ENCODE measurements at regions not wholly inside any gene's neighbourhood (a gene's known extent, or its start where the extent isn't known, plus 50 kb on each side); places are given as distances from the start of the nearest gene placed in this dataset.
"Not testable (repeated sequence)": the region's sequence is repeated elsewhere in the genome, so short reads cannot be mapped to it uniquely, and the experiment has no call there.

GRCh38 chr15:28789401-28790114 lies 58.9 kb downstream of the GOLGA6L7 start:
- not testable (repeated sequence) for H2BK12ac ChIP-seq (ENCODE audit: low read length in 2 of 2); H3K9ac ChIP-seq (ENCODE audit: low read length); H3K36me3 ChIP-seq (ENCODE audit: control insufficient read depth in 1 of 2, insufficient read depth in 2 of 2, low read depth in 1 of 2, low read length in 2 of 2); H3K4me2 ChIP-seq (ENCODE audit: low read length, poor library complexity, severe bottlenecking); H3K9me3 ChIP-seq (ENCODE audit: control insufficient read depth, low read length); H2BK120ac ChIP-seq (ENCODE audit: low read depth, low read length); H4K8ac ChIP-seq (ENCODE audit: low read length); H3K4me3 ChIP-seq (ENCODE audit: insufficient read depth in 1 of 2, low read depth in 1 of 2, low read length in 2 of 2); H3K14ac ChIP-seq (ENCODE audit: low read length in 2 of 2); H3K4ac ChIP-seq (ENCODE audit: low read depth in 1 of 2, low read length in 2 of 2); H3K79me1 ChIP-seq (replicated peaks; ENCODE audit: low read length, poor library complexity, severe bottlenecking); H2BK5ac ChIP-seq (ENCODE audit: low read depth, low read length, poor library complexity, severe bottlenecking); H3K4me1 ChIP-seq (ENCODE audit: control insufficient read depth, insufficient read depth, low read depth, low read length); H2AK5ac ChIP-seq (ENCODE audit: low read length, severe bottlenecking); H4K91ac ChIP-seq (ENCODE audit: low read length); H3K23ac ChIP-seq (ENCODE audit: low read length in 2 of 2); H3K18ac ChIP-seq (ENCODE audit: low read depth in 1 of 2, low read length in 2 of 2); H2BK15ac ChIP-seq (ENCODE audit: low read depth, poor library complexity, severe bottlenecking); H3K27ac ChIP-seq (ENCODE audit: low read length, poor library complexity, severe bottlenecking); H2AFZ ChIP-seq (ENCODE audit: low read depth, low read length)
- 61% methylated on average over 20 of the region's 32 CpGs for WGBS
- peak; percentile 14 for DNase-seq
- peaks cover 0 to 17% of the 10 kb centered on the region in 2 experiments for H3K27me3 ChIP-seq (ENCODE audit: control insufficient read depth in 1 of 2, insufficient read depth in 1 of 2, low read length in 2 of 2)

- H3K9ac ChIP-seq (ENCODE audit: low read length); H3K36me3 ChIP-seq (ENCODE audit: control insufficient read depth in 1 of 2, insufficient read depth in 2 of 2, low read depth in 1 of 2, low read length in 2 of 2); H3K9me3 ChIP-seq (ENCODE audit: control insufficient read depth, low read length); H4K8ac ChIP-seq (ENCODE audit: low read length); H3K18ac ChIP-seq (ENCODE audit: low read depth in 1 of 2, low read length in 2 of 2); H3K14ac ChIP-seq (ENCODE audit: low read length in 2 of 2); H2BK5ac ChIP-seq (ENCODE audit: low read depth, low read length, poor library complexity, severe bottlenecking); H3K4me2 ChIP-seq (ENCODE audit: low read length, poor library complexity, severe bottlenecking); H2BK15ac ChIP-seq (ENCODE audit: low read depth, poor library complexity, severe bottlenecking); H3K4me1 ChIP-seq (ENCODE audit: control insufficient read depth, insufficient read depth, low read depth, low read length); H2AK5ac ChIP-seq (ENCODE audit: low read length, severe bottlenecking); H3K4ac ChIP-seq (ENCODE audit: low read depth in 1 of 2, low read length in 2 of 2); H3K4me3 ChIP-seq (ENCODE audit: insufficient read depth in 1 of 2, low read depth in 1 of 2, low read length in 2 of 2); H3K79me1 ChIP-seq (replicated peaks; ENCODE audit: low read length, poor library complexity, severe bottlenecking); DNase-seq; H2BK12ac ChIP-seq (ENCODE audit: low read length in 2 of 2); H3K23ac ChIP-seq (ENCODE audit: low read length in 2 of 2); H4K91ac ChIP-seq (ENCODE audit: low read length); H3K27ac ChIP-seq (ENCODE audit: low read length, poor library complexity, severe bottlenecking); H2AFZ ChIP-seq (ENCODE audit: low read depth, low read length); H2BK120ac ChIP-seq (ENCODE audit: low read depth, low read length): not testable (repeated sequence)
- peaks cover 0 to 17% of the 10 kb centered on the region in 2 experiments for H3K27me3 ChIP-seq (ENCODE audit: control insufficient read depth in 1 of 2, insufficient read depth in 1 of 2, low read length in 2 of 2)
- 90% methylated on average over 31 of the region's 78 CpGs for WGBS
Observed at GRCh38 chr15:28788649-28789400, 59.6 kb downstream of the GOLGA6L7 start.

- WGBS, result no CpG with 5 or more reads among the region's 1 CpG
- not testable (repeated sequence) for H2BK12ac ChIP-seq (ENCODE audit: low read length in 2 of 2)
- peaks cover 0 to 17% of the 10 kb centered on the region in 2 experiments for H3K27me3 ChIP-seq (ENCODE audit: control insufficient read depth in 1 of 2, insufficient read depth in 1 of 2, low read length in 2 of 2)
Observed at GRCh38 chr15:28788176-28788575, 60.3 kb downstream of the GOLGA6L7 start.

GRCh38 chr15:28786521-28786920 lies 61.9 kb downstream of the GOLGA6L7 start:
- Histone ChIP-seq H3K4ac (ENCODE audit: low read depth in 1 of 2, low read length in 2 of 2) (no peak overlapping the region), H2BK15ac (ENCODE audit: low read depth, poor library complexity, severe bottlenecking) (no peak overlapping the region), H2BK5ac (ENCODE audit: low read depth, low read length, poor library complexity, severe bottlenecking) (no peak overlapping the region), H3K4me3 (ENCODE audit: insufficient read depth in 1 of 2, low read depth in 1 of 2, low read length in 2 of 2) (no peak overlapping the region), H3K79me1 (replicated peaks; ENCODE audit: low read length, poor library complexity, severe bottlenecking) (no peaks in the 10 kb centered on the region), H3K4me1 (ENCODE audit: control insufficient read depth, insufficient read depth, low read depth, low read length) (no peaks in the 10 kb centered on the region), H3K27ac (ENCODE audit: low read length, poor library complexity, severe bottlenecking) (no peak overlapping the region), H3K18ac (ENCODE audit: low read depth in 1 of 2, low read length in 2 of 2) (no peak overlapping the region), H3K23ac (ENCODE audit: low read length in 2 of 2) (no peak overlapping the region), H2BK120ac (ENCODE audit: low read depth, low read length) (no peak overlapping the region), H2AFZ (ENCODE audit: low read depth, low read length) (no peak overlapping the region), H4K8ac (ENCODE audit: low read length) (no peak overlapping the region), H3K27me3 (ENCODE audit: control insufficient read depth in 1 of 2, insufficient read depth in 1 of 2, low read length in 2 of 2) (peaks cover 0 to 13% of the 10 kb centered on the region in 2 experiments), H3K14ac (ENCODE audit: low read length in 2 of 2) (no peak overlapping the region), H2AK5ac (ENCODE audit: low read length, severe bottlenecking) (no peak overlapping the region), H2BK12ac (ENCODE audit: low read length in 2 of 2) (no peak overlapping the region), H3K9me3 (ENCODE audit: control insufficient read depth, low read length) (no peaks in the 10 kb centered on the region), H3K9ac (ENCODE audit: low read length) (no peak overlapping the region), H4K91ac (ENCODE audit: low read length) (no peak overlapping the region), H3K36me3 (ENCODE audit: control insufficient read depth in 1 of 2, insufficient read depth in 2 of 2, low read depth in 1 of 2, low read length in 2 of 2) (no peaks in the 10 kb centered on the region), H3K4me2 (ENCODE audit: low read length, poor library complexity, severe bottlenecking) (no peak overlapping the region)
- no CpG with 5 or more reads among the region's 1 CpG for WGBS
- DNase-seq, result no peak

More at GRCh38 chr15:28788176-28788575, 60.3 kb downstream of the GOLGA6L7 start:
- H3K4ac ChIP-seq (ENCODE audit: low read depth in 1 of 2, low read length in 2 of 2); H3K18ac ChIP-seq (ENCODE audit: low read depth in 1 of 2, low read length in 2 of 2); H3K9ac ChIP-seq (ENCODE audit: low read length); H2BK15ac ChIP-seq (ENCODE audit: low read depth, poor library complexity, severe bottlenecking); H3K4me3 ChIP-seq (ENCODE audit: insufficient read depth in 1 of 2, low read depth in 1 of 2, low read length in 2 of 2); DNase-seq; H3K14ac ChIP-seq (ENCODE audit: low read length in 2 of 2); H3K36me3 ChIP-seq (ENCODE audit: control insufficient read depth in 1 of 2, insufficient read depth in 2 of 2, low read depth in 1 of 2, low read length in 2 of 2); H4K8ac ChIP-seq (ENCODE audit: low read length); H3K23ac ChIP-seq (ENCODE audit: low read length in 2 of 2); H3K27ac ChIP-seq (ENCODE audit: low read length, poor library complexity, severe bottlenecking); H2AFZ ChIP-seq (ENCODE audit: low read depth, low read length); H2AK5ac ChIP-seq (ENCODE audit: low read length, severe bottlenecking); H4K91ac ChIP-seq (ENCODE audit: low read length); H3K4me2 ChIP-seq (ENCODE audit: low read length, poor library complexity, severe bottlenecking); H3K9me3 ChIP-seq (ENCODE audit: control insufficient read depth, low read length); H3K4me1 ChIP-seq (ENCODE audit: control insufficient read depth, insufficient read depth, low read depth, low read length); H2BK120ac ChIP-seq (ENCODE audit: low read depth, low read length); H3K79me1 ChIP-seq (replicated peaks; ENCODE audit: low read length, poor library complexity, severe bottlenecking); H2BK5ac ChIP-seq (ENCODE audit: low read depth, low read length, poor library complexity, severe bottlenecking): not testable (repeated sequence)

Data from mesenchymal stem cell (in vitro differentiated cells and primary cell).